ENCODE measurements at regions not wholly inside any gene's neighbourhood (a gene's known extent, or its start where the extent isn't known, plus 50 kb on each side); places are given as distances from the start of the nearest gene placed in this dataset.
"Not testable (repeated sequence)": the region's sequence is repeated elsewhere in the genome, so short reads cannot be mapped to it uniquely, and the experiment has no call there.

DNA sequence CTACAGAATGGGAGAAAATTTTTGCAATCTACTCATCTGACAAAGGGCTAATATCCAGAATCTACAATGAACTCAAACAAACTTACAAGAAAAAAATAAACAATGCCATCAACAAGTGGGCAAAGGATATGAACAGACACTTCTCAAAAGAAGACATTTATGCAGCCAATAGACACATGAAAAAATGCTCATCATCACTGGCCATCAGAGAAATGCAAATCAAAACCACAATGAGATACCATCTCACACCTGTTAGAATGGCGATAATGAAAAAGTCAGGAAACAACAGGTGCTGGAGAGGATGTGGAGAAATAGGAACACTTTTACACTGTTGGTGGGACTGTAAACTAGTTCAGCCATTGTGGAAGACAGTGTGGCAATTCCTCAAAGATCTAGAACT lies 60.3 kb upstream of the XAGE2 start:
- H3K79me2 ChIP-seq (ENCODE audit: insufficient read depth, low read length); H3K4me1 ChIP-seq (ENCODE audit: insufficient read depth, low read length); ATAC-seq (ENCODE audit: insufficient read depth, low read depth); H3K9ac ChIP-seq (ENCODE audit: low read depth, low read length); H3K4me3 ChIP-seq (ENCODE audit: low read depth in 1 of 2, low read length in 2 of 2); H3K27ac ChIP-seq (ENCODE audit: low read length); H3K27me3 ChIP-seq (ENCODE audit: insufficient read depth, low read length, poor library complexity); DNase-seq; H3K9me3 ChIP-seq (ENCODE audit: insufficient read depth, low read length, severe bottlenecking); H3K4me2 ChIP-seq (ENCODE audit: insufficient read depth, low read length); H2AFZ ChIP-seq (ENCODE audit: low read depth, low read length); H4K20me1 ChIP-seq (ENCODE audit: insufficient read depth, low read length); H3K36me3 ChIP-seq (ENCODE audit: insufficient read depth, low read length): not testable (repeated sequence)

Data from DND-41 (cell line).